DMS79 (cell line): ENCODE measurements at regions not wholly inside any gene's neighbourhood (a gene's known extent, or its start where the extent isn't known, plus 50 kb on each side); places are given as distances from the start of the nearest gene placed in this dataset.
A peak's percentile ranks its signal among the peaks of the same experiment; 100 is the strongest.

Source experiments
- DNase-seq: peaks from one replicate; lab custom pipeline; 2025; lab: John Stamatoyannopoulos, UW

DNA sequence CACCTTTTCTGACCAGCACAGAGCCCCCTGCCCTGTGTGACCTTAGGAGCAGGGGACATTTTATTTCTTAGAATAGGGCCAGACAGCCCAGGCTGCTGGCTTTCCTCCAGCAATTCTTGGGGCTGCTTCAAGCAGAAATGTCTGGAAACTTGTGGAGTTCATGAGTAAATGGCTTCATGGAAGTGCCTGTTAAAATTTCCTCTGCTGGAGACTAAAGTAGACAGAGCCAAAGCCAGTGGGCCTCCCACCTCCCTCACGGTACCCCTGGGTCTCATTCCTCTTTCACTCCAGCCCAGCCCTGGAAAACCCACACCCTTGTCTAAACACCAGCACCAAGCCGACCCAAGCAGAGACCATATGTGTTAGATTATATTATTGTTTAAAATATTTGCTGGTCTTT lies 505.5 kb upstream of the ZMIZ1 start:
- no peak for DNase-seq

DNA sequence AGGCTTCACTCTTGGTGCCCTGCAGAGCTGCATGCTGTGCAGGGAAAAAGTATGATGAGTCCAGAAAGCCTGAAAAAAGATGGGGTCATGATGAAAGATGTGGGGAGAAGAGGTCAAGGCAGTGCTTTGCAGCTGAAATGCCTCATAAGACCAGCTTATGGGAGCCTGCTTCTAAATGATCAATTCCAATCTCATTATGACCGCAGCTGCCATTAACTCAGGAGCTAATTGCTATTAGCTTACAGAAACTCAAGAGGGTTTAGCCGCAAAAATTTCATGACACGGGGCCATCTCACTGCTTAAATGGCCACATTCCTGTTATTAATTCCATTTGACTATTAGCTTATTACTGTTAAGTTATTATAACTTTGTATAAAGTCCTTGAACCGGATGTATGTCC lies 502.9 kb upstream of the ZMIZ1 start:
- no peak for DNase-seq

- no peak for DNase-seq
These were observed 502.3 kb upstream of the ZMIZ1 start for GRCh38 chr10:78566284-78567111.

DNA sequence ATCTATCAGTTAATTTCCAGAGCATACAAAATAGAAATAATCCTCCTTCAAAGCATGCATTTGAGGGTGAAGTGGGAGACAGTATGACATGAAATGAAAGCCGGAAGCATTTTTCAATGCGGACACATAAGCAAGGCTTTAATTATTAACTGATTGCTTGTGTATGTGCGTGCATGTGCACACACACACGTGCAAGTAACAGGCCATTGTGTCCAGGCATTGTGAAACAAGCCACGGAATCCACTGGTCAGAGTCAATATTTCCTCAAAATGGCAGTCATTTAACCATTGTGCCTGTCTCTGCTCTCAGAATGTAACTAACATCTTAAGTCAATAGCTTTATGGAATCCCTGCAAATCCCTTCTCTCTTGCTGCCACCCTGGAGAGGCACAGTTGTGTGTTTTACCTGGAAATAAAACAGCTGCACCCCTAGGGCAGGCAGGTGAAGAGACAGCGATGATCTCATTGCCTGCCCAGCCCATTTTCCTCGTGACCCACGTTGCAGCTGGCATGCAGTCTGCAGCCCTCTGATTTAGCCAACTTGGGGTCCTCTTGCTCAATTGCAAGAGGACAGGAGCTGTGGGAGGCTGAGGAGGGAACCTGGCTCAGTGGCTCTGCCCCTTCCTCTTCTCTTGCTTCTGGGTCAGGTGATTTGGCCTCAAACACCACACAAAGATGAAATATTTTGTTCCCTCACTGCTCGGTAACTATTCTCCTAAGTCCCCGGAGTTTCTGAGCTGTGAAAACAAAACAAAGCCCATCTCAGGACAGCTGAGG lies 500.9 kb upstream of the ZMIZ1 start:
- no peak for DNase-seq

- no peak for DNase-seq
These were observed 500.1 kb upstream of the ZMIZ1 start for GRCh38 chr10:78568620-78569019.

DNA sequence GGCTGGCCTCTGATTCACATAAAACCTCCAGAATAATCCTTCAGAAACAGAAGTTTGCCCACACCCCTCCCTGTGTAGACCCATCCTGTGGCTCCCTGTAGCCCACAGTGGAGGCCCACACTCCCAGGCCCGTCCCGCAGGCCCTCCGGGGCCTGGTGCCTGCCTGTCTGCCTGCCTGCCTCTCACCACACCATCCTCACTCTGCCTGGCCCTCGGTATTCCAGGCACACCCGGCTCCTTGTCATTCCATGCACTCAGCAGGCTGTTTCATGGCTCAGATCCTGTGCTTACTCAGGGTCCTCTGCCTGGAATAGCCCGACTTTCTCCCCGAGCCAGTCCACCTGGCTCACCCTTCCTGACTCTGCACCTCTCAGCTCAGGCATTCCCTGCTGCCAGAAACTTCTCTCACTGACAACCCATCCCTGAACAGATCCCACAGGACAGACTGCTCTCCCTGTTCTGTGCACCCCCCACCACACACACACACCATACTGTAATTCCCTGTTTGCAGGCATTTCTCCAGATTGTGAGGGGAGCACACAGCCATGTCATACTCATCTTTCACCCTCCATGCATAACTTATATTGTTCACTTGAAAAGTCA lies 498.0 kb upstream of the ZMIZ1 start:
- peak; percentile 3 for DNase-seq

DNA sequence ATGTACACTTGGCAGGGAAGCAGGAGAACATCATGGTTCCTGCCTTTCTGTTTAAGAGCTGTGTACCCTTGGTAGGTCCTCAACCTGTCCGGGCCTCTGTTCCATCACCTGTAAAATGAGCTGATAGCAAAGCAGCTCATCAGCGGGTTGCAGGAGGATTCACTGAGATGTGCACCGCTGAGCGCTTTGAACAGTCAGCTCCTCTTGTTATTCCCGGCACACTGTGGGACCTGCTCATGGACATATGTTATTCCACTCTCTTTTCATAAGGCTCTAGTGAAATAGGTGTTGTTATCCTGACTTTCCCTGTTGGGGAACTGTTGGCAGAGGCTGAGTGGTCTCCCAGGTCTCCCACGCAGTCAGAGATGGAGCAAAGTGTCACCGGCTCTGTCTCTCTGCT lies 497.5 kb upstream of the ZMIZ1 start:
- no peak for DNase-seq

DNA sequence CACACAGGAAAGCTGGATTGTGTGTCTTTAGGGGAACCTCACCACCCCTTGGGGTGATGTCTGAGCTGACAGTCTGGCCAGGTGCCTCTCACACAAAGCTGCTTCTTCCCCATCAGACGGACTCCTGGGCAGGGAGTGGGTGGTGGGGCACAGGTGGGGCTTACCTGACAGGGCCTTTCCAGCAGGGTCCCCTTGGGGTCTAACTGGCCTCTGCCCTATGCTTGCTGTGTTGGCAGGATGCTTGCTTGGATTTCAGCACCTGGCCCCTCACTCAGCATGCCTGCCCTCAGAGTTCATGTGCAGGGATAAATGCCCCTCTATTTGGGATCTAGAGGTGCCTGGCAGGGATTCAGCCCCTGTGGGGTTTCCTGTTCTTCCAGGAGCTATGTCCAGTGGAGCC lies 496.9 kb upstream of the ZMIZ1 start:
- DNase-seq = no peak

GRCh38 chr10:78572565-78572964 lies 496.2 kb upstream of the ZMIZ1 start:
- DNase-seq = no peak

DNA sequence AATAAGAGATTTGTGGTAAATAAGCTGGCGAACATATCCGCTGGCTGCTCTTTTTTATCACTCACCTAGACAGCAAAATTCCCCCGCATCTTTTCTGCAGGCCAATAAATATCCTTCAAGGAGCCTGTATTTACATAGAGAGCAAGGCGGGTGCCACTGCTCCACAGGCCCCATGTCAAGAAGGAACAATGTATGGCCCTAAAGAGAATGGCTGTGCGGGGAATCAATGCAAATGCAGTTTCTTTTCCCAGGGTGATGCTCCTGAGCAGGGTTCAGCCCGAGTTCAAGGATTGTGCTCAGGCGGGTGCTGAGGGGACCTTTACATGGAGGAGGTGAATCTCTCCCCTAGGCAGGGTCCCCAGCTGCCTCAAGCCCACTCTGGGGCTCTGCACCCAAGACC lies 494.2 kb upstream of the ZMIZ1 start:
- DNase-seq = no peak

- DNase-seq = no peak
These were observed 493.4 kb upstream of the ZMIZ1 start for GRCh38 chr10:78575400-78575799.

GRCh38 chr10:78576276-78576675 lies 492.5 kb upstream of the ZMIZ1 start:
- DNase-seq = no peak

DNA sequence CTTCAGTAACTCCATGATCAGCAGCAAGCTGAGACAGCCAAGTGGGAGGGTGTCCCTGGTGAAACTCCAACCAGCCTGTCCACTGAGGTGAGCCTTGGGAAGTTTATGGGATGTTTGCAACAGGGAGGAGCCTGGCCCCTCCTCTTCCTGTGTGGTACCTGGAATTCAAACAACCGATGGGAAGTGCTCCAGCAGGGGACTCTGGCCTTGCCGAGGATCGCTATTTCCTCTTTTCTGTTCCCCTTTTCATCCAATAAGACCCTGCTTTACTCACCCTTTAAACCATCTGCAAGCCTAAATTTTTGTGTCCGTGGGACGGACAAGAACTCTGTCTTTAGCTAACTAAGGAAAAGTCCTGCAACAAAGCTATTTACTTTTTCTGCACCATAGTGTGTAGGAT lies 491.1 kb upstream of the ZMIZ1 start:
- DNase-seq = no peak

DNA sequence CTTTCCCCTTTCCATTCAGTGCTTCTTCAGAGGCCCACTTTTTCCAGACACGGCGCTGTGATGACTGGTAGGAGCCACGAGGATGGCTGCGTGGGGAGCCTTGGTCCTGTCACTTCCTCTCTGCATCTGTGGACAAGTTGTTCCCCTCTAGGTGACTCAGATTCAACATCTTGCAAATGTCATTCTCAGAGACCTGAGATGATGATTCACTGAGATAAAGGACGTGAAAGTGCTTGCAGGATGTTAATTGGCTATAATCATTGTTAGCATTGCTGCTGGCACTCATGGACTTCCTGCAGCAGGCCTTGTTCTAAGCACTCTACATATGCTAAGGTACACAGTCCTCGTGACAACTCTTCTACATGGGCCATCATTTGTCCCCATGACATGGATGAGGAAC lies 489.8 kb upstream of the ZMIZ1 start:
- no peak for DNase-seq

DNA sequence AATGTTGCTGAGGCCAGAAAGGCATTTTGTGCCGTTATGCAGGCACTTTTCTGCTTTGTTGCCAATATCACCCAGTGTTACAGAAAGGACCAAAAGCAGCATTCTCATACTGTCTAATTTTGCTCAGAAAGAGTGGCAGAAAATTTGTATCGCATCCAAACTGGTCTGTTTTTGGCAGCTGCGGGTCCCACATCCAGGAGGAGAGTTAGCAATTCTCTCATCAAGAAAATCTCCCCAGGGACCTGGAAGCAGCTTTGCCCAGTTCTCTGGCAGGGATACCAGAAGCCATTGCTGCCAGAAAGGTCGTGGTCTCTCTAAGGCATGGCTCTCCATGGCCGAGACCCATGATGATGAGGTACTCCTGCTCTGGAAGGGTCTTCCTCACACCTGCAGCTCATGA lies 489.2 kb upstream of the ZMIZ1 start:
- no peak for DNase-seq

- peak; percentile 77 for DNase-seq
These were observed 488.8 kb upstream of the ZMIZ1 start for GRCh38 chr10:78579995-78580394.

GRCh38 chr10:78581133-78581694 lies 487.6 kb upstream of the ZMIZ1 start:
- no peak for DNase-seq

DNA sequence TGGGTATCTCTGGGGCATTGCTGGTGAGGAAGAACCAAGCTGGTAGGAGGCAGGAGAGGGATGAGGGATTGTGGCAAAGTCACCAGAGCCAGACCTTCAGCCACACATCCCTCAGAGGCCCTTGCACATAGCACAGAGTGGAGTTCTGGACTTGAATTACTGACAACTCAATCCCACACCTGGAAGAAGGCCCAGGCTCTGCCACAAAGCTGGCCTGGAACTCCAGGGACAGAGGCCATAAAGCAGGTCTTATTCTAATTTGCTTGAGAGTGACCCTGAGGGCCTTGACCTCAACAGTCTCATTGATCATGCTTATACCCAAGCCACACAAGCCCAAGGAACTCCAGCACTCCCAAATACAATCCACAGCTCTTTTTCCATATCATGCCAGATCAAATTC lies 486.2 kb upstream of the ZMIZ1 start:
- no peak for DNase-seq

GRCh38 chr10:78584266-78584665 lies 484.5 kb upstream of the ZMIZ1 start:
- no peak for DNase-seq

DNA sequence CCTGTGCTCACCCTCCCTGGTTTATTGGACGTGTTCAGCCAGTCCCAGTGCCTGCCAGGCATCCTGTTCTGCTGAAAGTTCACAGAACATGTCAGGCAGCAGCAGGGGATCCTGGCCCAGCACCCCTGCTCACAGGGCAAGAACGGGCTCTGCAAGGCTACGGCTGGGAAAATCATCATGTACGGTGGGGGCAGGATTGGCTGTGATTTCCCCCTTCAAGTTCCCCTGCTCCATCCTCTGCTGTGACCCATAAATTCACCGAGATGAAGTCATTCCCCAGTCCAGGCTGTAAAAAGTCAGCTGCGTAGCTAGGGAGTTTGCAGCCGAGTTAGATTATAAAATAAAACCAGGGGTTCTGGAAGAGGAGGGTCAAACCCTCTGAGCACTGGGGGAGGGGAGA lies 484.1 kb upstream of the ZMIZ1 start:
- no peak for DNase-seq

GRCh38 chr10:78585952-78586351 lies 482.8 kb upstream of the ZMIZ1 start:
- no peak for DNase-seq

GRCh38 chr10:78588194-78588811 lies 480.5 kb upstream of the ZMIZ1 start:
- no peak for DNase-seq
